Uterus (tissue), 3 donors: ENCODE measurements at regions not wholly inside any gene's neighbourhood (a gene's known extent, or its start where the extent isn't known, plus 50 kb on each side); places are given as distances from the start of the nearest gene placed in this dataset.

Source experiments
- DNase-seq, 2 donors: peaks; one replicate each; pipeline ENCODE4 v3.0.0-alpha.2; 2019 to 2020
- H3K27ac ChIP-seq, 2 donors: fragments of 200-600 bp; sonication (generic); 1 replicate in 1 of 2; 2 replicates in 1 of 2; pipeline ENCODE4 v1.5.1; 2016 to 2018
- H3K27me3 ChIP-seq, 2 donors: fragments of 200-600 bp; sonication (generic); one replicate each; pipeline ENCODE4 v1.5.1; 2018 to 2019; ENCODE audit warnings: control low read depth in 1 of 2
- H3K36me3 ChIP-seq, 2 donors: fragments of 200-600 bp; sonication (generic); one replicate each; pipeline ENCODE4 v1.5.1; 2019; ENCODE audit warnings: control low read depth in 1 of 2
- H3K4me1 ChIP-seq, 2 donors: fragments of 200-600 bp; sonication (generic); one replicate each; pipeline ENCODE4 v1.5.1; 2018 to 2019; ENCODE audit warnings: control low read depth in 1 of 2
- H3K4me3 ChIP-seq, 2 donors: fragments of 200-600 bp; sonication (generic); 1 replicate in 1 of 2; 2 replicates in 1 of 2; pipeline ENCODE4 v1.5.1; 2018 to 2019; ENCODE audit warnings: mild to moderate bottlenecking in 1 of 2
- H3K9me3 ChIP-seq, 2 donors: fragments of 200-600 bp; sonication (generic); one replicate each; pipeline ENCODE4 v1.5.1; 2019; ENCODE audit warnings: control low read depth in 1 of 2
- CTCF ChIP-seq, 4 experiments: fragments of 200-600 bp in 2 of 4; fragments of 450-650 bp in 2 of 4; sonication (generic) in 2 of 4; IDR thresholded peaks; one replicate each; pipeline ENCODE4 v1.5.1; 2016 to 2019; ENCODE audit warnings: antibody characterized with exemption in 4 of 4, mild to moderate bottlenecking in 2 of 4, moderate library complexity in 1 of 4
- POLR2A ChIP-seq, 2 donors: fragments of 450-650 bp; IDR thresholded peaks; one replicate each; pipeline ENCODE4 v1.6.1; 2016; ENCODE audit warnings: antibody characterized with exemption in 2 of 2, mild to moderate bottlenecking in 1 of 2, moderate library complexity in 1 of 2
- intact Hi-C: fragments of 100-400 bp; cut with DNase I; formaldehyde crosslinking; loops from one replicate; pipeline ENCODE4 v1.15.1; 2023; ENCODE audit warnings: low total_unique reads
- donor health status: DM: yes; HTN: yes; CAD: no.

- Histone ChIP-seq H3K4me3 (no peak overlapping the region), H3K9me3 (no peaks in the 10 kb centered on the region), H3K36me3 (no peaks in the 10 kb centered on the region), H3K27ac (no peak overlapping the region), H3K27me3 (no peaks in the 10 kb centered on the region), H3K4me1 (no peaks in the 10 kb centered on the region)
- DNase-seq, result no peak
- TF ChIP-seq CTCF (IDR thresholded peaks at IDR 0.05) (no peak), POLR2A (IDR thresholded peaks at IDR 0.05) (no peak)
- intact Hi-C loops, result no loop called here
These were observed 95.7 kb upstream of the GGTLC1 start for GRCh38 chr20:24084281-24084680.

- no peaks in the 10 kb centered on the region for H3K4me1 ChIP-seq
- H3K36me3 ChIP-seq, result no peaks in the 10 kb centered on the region
- H3K27me3 ChIP-seq, result no peaks in the 10 kb centered on the region
- DNase-seq, result no peak
- no peak overlapping the region for H3K4me3 ChIP-seq
- no peak overlapping the region for H3K27ac ChIP-seq
- TF ChIP-seq CTCF (IDR thresholded peaks at IDR 0.05), result no peak
- TF ChIP-seq POLR2A (IDR thresholded peaks at IDR 0.05), result no peak
- intact Hi-C loops, result no loop called here
- H3K9me3 ChIP-seq, result no peaks in the 10 kb centered on the region
These were observed 92.5 kb upstream of the GGTLC1 start for GRCh38 chr20:24081077-24081476.

GRCh38 chr20:24079661-24080412, 91.3 kb upstream of the GGTLC1 start:
- intact Hi-C loops, result no loop called here
- H3K4me3 ChIP-seq, result no peak overlapping the region
- TF ChIP-seq POLR2A (IDR thresholded peaks at IDR 0.05), result no peak
- no peak for TF ChIP-seq CTCF (IDR thresholded peaks at IDR 0.05)

GRCh38 chr20:24077145-24077544, 88.6 kb upstream of the GGTLC1 start:
- intact Hi-C loops, result no loop called here
- Histone ChIP-seq H3K4me1 (no peaks in the 10 kb centered on the region), H3K27me3 (no peaks in the 10 kb centered on the region), H3K36me3 (no peaks in the 10 kb centered on the region), H3K4me3 (no peak overlapping the region), H3K9me3 (no peaks in the 10 kb centered on the region), H3K27ac (no peak overlapping the region)
- DNase-seq, result no peak
- TF ChIP-seq POLR2A (IDR thresholded peaks at IDR 0.05) (no peak), CTCF (IDR thresholded peaks at IDR 0.05) (no peak)

More at GRCh38 chr20:24079661-24080412, 91.3 kb upstream of the GGTLC1 start:
- no peaks in the 10 kb centered on the region for H3K9me3 ChIP-seq
- no peaks in the 10 kb centered on the region for H3K27me3 ChIP-seq
- DNase-seq, result no peak
- H3K36me3 ChIP-seq, result no peaks in the 10 kb centered on the region
- no peak overlapping the region for H3K27ac ChIP-seq
- H3K4me1 ChIP-seq, result no peaks in the 10 kb centered on the region

- intact Hi-C loops, result no loop called here
- Histone ChIP-seq H3K4me1 (no peaks in the 10 kb centered on the region), H3K27me3 (no peaks in the 10 kb centered on the region), H3K9me3 (peaks cover 0 to 3% of the 10 kb centered on the region in 2 donors), H3K36me3 (no peaks in the 10 kb centered on the region), H3K4me3 (no peak overlapping the region), H3K27ac (no peak overlapping the region)
- DNase-seq, result no peak
- no peak for TF ChIP-seq POLR2A (IDR thresholded peaks at IDR 0.05)
- TF ChIP-seq CTCF (IDR thresholded peaks at IDR 0.05), result no peak
These were observed 82.1 kb upstream of the GGTLC1 start for GRCh38 chr20:24070679-24071078.
